ENCODE measurements at regions not wholly inside any gene's neighbourhood (a gene's known extent, or its start where the extent isn't known, plus 50 kb on each side); places are given as distances from the start of the nearest gene placed in this dataset.

- ATAC-seq, result no peak
- TF ChIP-seq, protein P1, sequence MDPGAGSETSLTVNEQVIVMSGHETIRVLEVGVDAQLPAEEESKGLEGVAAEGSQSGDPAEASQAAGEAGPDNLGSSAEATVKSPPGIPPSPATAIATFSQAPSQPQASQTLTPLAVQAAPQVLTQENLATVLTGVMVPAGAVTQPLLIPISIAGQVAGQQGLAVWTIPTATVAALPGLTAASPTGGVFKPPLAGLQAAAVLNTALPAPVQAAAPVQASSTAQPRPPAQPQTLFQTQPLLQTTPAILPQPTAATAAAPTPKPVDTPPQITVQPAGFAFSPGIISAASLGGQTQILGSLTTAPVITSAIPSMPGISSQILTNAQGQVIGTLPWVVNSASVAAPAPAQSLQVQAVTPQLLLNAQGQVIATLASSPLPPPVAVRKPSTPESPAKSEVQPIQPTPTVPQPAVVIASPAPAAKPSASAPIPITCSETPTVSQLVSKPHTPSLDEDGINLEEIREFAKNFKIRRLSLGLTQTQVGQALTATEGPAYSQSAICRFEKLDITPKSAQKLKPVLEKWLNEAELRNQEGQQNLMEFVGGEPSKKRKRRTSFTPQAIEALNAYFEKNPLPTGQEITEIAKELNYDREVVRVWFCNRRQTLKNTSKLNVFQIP (CRISPR knock-in tag; IDR thresholded peaks at IDR 0.05; ENCODE audit: borderline replicate concordance, low read depth), result no peak
- TF ChIP-seq GLIS3 (CRISPR knock-in tag; IDR thresholded peaks at IDR 0.05) (no peak), TCF4 (CRISPR knock-in tag; IDR thresholded peaks at IDR 0.05; ENCODE audit: borderline replicate concordance) (no peak), ARNTL (CRISPR knock-in tag; IDR thresholded peaks at IDR 0.05; ENCODE audit: borderline replicate concordance, low read depth) (no peak), SNAI2 (CRISPR knock-in tag; IDR thresholded peaks at IDR 0.05) (no peak), ISL1 (CRISPR knock-in tag; IDR thresholded peaks at IDR 0.05) (no peak), PPARA (CRISPR knock-in tag; IDR thresholded peaks at IDR 0.05; ENCODE audit: borderline replicate concordance) (no peak)
These were observed 96.9 kb downstream of the CTAGE1 start for GRCh38 chr18:22320771-22321170.

DNA sequence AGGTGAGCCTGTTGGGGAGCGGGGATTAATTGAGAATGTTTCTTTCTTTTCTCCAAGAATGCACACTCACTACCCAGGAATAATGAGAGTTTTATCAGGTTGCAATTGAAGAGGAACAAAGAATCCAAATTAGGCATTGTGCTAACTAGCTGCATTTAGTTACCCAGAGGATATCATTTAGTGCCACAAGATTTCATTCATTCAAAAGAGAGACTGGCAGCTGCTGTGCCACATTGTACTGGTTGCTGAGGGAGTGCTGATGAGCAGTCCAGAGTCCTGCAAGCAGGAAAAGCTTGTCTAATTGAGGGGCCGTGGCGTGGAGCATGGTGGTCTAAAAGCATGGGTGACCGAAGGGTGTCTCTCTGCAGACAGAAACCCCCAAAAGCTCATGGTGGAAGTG is 97.6 kb downstream of the CTAGE1 start:
- no peak for TF ChIP-seq OSR1 (CRISPR knock-in tag; IDR thresholded peaks at IDR 0.05)
- TF ChIP-seq ZNF8 (CRISPR knock-in tag; IDR thresholded peaks at IDR 0.05), result no peak
- TF ChIP-seq, protein P2, sequence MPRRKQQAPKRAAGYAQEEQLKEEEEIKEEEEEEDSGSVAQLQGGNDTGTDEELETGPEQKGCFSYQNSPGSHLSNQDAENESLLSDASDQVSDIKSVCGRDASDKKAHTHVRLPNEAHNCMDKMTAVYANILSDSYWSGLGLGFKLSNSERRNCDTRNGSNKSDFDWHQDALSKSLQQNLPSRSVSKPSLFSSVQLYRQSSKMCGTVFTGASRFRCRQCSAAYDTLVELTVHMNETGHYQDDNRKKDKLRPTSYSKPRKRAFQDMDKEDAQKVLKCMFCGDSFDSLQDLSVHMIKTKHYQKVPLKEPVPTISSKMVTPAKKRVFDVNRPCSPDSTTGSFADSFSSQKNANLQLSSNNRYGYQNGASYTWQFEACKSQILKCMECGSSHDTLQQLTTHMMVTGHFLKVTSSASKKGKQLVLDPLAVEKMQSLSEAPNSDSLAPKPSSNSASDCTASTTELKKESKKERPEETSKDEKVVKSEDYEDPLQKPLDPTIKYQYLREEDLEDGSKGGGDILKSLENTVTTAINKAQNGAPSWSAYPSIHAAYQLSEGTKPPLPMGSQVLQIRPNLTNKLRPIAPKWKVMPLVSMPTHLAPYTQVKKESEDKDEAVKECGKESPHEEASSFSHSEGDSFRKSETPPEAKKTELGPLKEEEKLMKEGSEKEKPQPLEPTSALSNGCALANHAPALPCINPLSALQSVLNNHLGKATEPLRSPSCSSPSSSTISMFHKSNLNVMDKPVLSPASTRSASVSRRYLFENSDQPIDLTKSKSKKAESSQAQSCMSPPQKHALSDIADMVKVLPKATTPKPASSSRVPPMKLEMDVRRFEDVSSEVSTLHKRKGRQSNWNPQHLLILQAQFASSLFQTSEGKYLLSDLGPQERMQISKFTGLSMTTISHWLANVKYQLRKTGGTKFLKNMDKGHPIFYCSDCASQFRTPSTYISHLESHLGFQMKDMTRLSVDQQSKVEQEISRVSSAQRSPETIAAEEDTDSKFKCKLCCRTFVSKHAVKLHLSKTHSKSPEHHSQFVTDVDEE (CRISPR knock-in tag; IDR thresholded peaks at IDR 0.05), result no peak
- TF ChIP-seq PPARA (CRISPR knock-in tag; IDR thresholded peaks at IDR 0.05; ENCODE audit: borderline replicate concordance), result no peak
- TF ChIP-seq TOX (CRISPR knock-in tag; IDR thresholded peaks at IDR 0.05; ENCODE audit: borderline replicate concordance), result no peak
- TF ChIP-seq, protein P1 (CRISPR knock-in tag; IDR thresholded peaks at IDR 0.05; ENCODE audit: borderline replicate concordance, low read depth), result no peak
- TF ChIP-seq, protein P3, sequence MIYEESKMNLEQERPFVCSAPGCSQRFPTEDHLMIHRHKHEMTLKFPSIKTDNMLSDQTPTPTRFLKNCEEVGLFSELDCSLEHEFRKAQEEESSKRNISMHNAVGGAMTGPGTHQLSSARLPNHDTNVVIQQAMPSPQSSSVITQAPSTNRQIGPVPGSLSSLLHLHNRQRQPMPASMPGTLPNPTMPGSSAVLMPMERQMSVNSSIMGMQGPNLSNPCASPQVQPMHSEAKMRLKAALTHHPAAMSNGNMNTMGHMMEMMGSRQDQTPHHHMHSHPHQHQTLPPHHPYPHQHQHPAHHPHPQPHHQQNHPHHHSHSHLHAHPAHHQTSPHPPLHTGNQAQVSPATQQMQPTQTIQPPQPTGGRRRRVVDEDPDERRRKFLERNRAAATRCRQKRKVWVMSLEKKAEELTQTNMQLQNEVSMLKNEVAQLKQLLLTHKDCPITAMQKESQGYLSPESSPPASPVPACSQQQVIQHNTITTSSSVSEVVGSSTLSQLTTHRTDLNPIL (CRISPR knock-in tag; IDR thresholded peaks at IDR 0.05; ENCODE audit: low read depth), result no peak
- TF ChIP-seq ZNF70 (CRISPR knock-in tag; IDR thresholded peaks at IDR 0.05), result no peak
- TF ChIP-seq TCF4 (CRISPR knock-in tag; IDR thresholded peaks at IDR 0.05; ENCODE audit: borderline replicate concordance), result no peak
- no peak for ATAC-seq

DNA sequence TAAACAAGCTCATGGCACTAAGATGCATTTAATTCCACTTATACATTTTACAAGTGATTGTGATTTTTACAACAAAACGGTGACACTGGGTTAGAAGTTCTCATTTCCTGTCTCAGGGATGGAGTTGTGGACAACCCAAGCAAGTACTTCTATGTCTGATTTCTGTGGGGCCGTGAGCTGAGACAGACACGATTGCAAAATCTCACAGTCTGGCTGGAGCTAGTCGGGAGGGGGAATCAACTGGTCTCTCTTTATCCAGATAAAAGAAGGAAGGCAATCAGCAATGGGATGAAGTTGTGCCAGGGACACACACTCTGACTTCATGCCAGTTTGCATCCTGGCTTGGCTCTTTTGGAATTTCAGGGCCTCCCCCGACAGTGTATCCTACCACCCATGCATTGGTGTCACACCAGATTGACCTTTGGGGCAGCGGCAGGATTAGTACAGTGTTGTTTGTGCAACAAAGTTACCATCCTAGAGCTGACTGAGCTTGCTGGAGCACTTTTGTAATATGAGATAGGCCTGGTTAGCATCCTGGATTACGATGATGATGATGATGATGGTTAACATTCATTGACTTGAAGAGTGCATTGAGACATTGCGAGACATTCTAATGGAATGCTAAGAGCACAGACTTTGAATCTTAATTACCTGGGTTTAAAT is 98.8 kb downstream of the CTAGE1 start:
- TF ChIP-seq ESRRG (CRISPR knock-in tag; IDR thresholded peaks at IDR 0.05), result no peak
- no peak for TF ChIP-seq ISL1 (CRISPR knock-in tag; IDR thresholded peaks at IDR 0.05)
- no peak for TF ChIP-seq PPARA (CRISPR knock-in tag; IDR thresholded peaks at IDR 0.05; ENCODE audit: borderline replicate concordance)
- no peak for TF ChIP-seq TOX (CRISPR knock-in tag; IDR thresholded peaks at IDR 0.05; ENCODE audit: borderline replicate concordance)
- TF ChIP-seq, protein P2 (CRISPR knock-in tag; IDR thresholded peaks at IDR 0.05), result no peak
- TF ChIP-seq, protein P1 (CRISPR knock-in tag; IDR thresholded peaks at IDR 0.05; ENCODE audit: borderline replicate concordance, low read depth), result no peak
- no peak for TF ChIP-seq ZFP3 (CRISPR knock-in tag; IDR thresholded peaks at IDR 0.05)
- TF ChIP-seq ZNF565 (CRISPR knock-in tag; conservative IDR thresholded peaks at IDR 0.05; ENCODE audit: low read depth), result no peak
- TF ChIP-seq ARNTL (CRISPR knock-in tag; IDR thresholded peaks at IDR 0.05; ENCODE audit: borderline replicate concordance, low read depth), result no peak
- TF ChIP-seq TCF4 (CRISPR knock-in tag; IDR thresholded peaks at IDR 0.05; ENCODE audit: borderline replicate concordance), result no peak
- TF ChIP-seq ZC3H10 (CRISPR knock-in tag; IDR thresholded peaks at IDR 0.05), result no peak
- TF ChIP-seq, protein P4, sequence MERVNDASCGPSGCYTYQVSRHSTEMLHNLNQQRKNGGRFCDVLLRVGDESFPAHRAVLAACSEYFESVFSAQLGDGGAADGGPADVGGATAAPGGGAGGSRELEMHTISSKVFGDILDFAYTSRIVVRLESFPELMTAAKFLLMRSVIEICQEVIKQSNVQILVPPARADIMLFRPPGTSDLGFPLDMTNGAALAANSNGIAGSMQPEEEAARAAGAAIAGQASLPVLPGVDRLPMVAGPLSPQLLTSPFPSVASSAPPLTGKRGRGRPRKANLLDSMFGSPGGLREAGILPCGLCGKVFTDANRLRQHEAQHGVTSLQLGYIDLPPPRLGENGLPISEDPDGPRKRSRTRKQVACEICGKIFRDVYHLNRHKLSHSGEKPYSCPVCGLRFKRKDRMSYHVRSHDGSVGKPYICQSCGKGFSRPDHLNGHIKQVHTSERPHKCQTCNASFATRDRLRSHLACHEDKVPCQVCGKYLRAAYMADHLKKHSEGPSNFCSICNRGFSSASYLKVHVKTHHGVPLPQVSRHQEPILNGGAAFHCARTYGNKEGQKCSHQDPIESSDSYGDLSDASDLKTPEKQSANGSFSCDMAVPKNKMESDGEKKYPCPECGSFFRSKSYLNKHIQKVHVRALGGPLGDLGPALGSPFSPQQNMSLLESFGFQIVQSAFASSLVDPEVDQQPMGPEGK (CRISPR knock-in tag; IDR thresholded peaks at IDR 0.05; ENCODE audit: borderline replicate concordance), result no peak
- TF ChIP-seq ZFP30 (CRISPR knock-in tag; IDR thresholded peaks at IDR 0.05), result no peak
- no peak for TF ChIP-seq RARB (CRISPR knock-in tag; IDR thresholded peaks at IDR 0.05)
- TF ChIP-seq GLIS3 (CRISPR knock-in tag; IDR thresholded peaks at IDR 0.05), result no peak
- TF ChIP-seq ZNF8 (CRISPR knock-in tag; IDR thresholded peaks at IDR 0.05), result no peak
- TF ChIP-seq ZNF70 (CRISPR knock-in tag; IDR thresholded peaks at IDR 0.05), result no peak
- TF ChIP-seq BACH2 (CRISPR knock-in tag; IDR thresholded peaks at IDR 0.05; ENCODE audit: borderline replicate concordance), result no peak
- ATAC-seq, result no peak
